ENCODE measurements at regions not wholly inside any gene's neighbourhood (a gene's known extent, or its start where the extent isn't known, plus 50 kb on each side); places are given as distances from the start of the nearest gene placed in this dataset.

DNA sequence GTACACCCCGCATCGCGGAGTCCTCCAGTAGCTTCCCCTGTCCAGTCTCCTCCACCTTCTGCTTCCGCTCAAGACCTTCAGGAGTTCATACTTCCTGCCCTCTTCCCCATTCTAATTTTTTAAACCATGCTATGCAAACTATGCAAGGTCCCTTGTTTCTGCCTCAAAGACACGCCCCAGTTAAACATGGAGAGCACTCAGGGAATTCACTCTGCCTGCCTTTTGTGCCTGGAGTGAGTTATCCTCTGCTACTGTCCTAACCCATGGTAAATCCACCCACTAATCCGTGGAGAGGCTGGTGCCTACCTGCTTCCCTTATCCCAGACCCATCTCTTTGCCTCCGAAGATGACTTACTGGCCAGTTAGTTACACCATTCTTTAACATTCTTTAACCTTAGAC is 473.7 kb upstream of the JARID2 start:
- BruUV-seq (replicated peaks) = no TSS peak
- no peaks in the 10 kb centered on the region for H3K9me3 ChIP-seq
- H3K4me1 Mint-ChIP-seq (ENCODE audit: low read depth, unreplicated experiment) = peaks cover 20% of the 10 kb centered on the region
- H3K27ac Mint-ChIP-seq (ENCODE audit: unreplicated experiment) = peak overlapping the region; percentile 83
- intact Hi-C loops (cut with micrococcal nuclease; ENCODE audit: unreplicated experiment) = no loop called here
- H3K4me1 ChIP-seq = peaks cover 6% of the 10 kb centered on the region
- peaks cover 7% of the 10 kb centered on the region for H3K36me3 Mint-ChIP-seq (ENCODE audit: insufficient read depth, unreplicated experiment)
- no peak overlapping the region for H3K4me3 ChIP-seq (ENCODE audit: low read depth, low read length)
- no peaks in the 10 kb centered on the region for H3K9me3 Mint-ChIP-seq (ENCODE audit: unreplicated experiment)
- H3K4me3 Mint-ChIP-seq (ENCODE audit: unreplicated experiment) = peak overlapping the region; percentile 30
- H3K27me3 Mint-ChIP-seq (ENCODE audit: insufficient read depth, unreplicated experiment) = no peaks in the 10 kb centered on the region
- DNase-seq = no peak
- TF ChIP-seq, protein P1, sequence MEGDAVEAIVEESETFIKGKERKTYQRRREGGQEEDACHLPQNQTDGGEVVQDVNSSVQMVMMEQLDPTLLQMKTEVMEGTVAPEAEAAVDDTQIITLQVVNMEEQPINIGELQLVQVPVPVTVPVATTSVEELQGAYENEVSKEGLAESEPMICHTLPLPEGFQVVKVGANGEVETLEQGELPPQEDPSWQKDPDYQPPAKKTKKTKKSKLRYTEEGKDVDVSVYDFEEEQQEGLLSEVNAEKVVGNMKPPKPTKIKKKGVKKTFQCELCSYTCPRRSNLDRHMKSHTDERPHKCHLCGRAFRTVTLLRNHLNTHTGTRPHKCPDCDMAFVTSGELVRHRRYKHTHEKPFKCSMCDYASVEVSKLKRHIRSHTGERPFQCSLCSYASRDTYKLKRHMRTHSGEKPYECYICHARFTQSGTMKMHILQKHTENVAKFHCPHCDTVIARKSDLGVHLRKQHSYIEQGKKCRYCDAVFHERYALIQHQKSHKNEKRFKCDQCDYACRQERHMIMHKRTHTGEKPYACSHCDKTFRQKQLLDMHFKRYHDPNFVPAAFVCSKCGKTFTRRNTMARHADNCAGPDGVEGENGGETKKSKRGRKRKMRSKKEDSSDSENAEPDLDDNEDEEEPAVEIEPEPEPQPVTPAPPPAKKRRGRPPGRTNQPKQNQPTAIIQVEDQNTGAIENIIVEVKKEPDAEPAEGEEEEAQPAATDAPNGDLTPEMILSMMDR (IDR thresholded peaks at IDR 0.05; ENCODE audit: insufficient read depth in 1 of 2, low read depth in 1 of 2, low read length in 1 of 2, severe bottlenecking in 1 of 2, unreplicated experiment in 1 of 2) = no peak
- no peaks in the 10 kb centered on the region for H3K36me3 ChIP-seq (ENCODE audit: control insufficient read depth, insufficient read depth, low read length)
- POLR2A ChIA-PET = no interaction called here
- CTCF ChIA-PET = no interaction called here
- no peaks in the 10 kb centered on the region for H3K27me3 ChIP-seq (replicated peaks; ENCODE audit: control insufficient read depth, insufficient read depth, low read length)

DNA sequence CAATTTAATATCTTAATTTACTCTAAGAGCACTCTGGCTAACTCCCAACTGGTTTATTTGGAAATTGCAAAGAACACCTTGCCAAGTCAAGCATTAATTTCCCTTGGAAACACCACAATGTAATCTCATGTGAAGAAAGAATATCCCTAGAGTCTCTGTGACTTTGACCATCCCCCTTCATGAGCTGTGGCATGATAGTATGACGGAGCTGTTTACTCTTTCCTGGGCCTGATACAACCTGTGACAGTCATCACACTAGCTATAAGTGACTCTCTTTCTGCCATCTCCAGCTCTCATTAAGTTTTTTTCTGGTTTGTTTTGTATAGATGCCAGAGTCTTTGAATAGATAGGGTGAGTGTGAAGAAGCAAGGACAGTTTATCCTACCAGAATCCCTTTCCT is 470.3 kb upstream of the JARID2 start:
- BruUV-seq (replicated peaks) = no TSS peak
- H3K27ac Mint-ChIP-seq (ENCODE audit: unreplicated experiment) = no peak overlapping the region
- H3K4me1 Mint-ChIP-seq (ENCODE audit: low read depth, unreplicated experiment) = peaks cover 26% of the 10 kb centered on the region
- no peak overlapping the region for H3K4me3 ChIP-seq (ENCODE audit: low read depth, low read length)
- no peak overlapping the region for H3K4me3 Mint-ChIP-seq (ENCODE audit: unreplicated experiment)
- H3K9me3 ChIP-seq = no peaks in the 10 kb centered on the region
- TF ChIP-seq, protein P1 (IDR thresholded peaks at IDR 0.05; ENCODE audit: insufficient read depth in 1 of 2, low read depth in 1 of 2, low read length in 1 of 2, severe bottlenecking in 1 of 2, unreplicated experiment in 1 of 2) = no peak
- H3K36me3 ChIP-seq (ENCODE audit: control insufficient read depth, insufficient read depth, low read length) = no peaks in the 10 kb centered on the region
- ChIA-PET POLR2A (no interaction called here), CTCF (no interaction called here)
- no peaks in the 10 kb centered on the region for H3K9me3 Mint-ChIP-seq (ENCODE audit: unreplicated experiment)
- no peak for DNase-seq
- intact Hi-C loops (cut with micrococcal nuclease; ENCODE audit: unreplicated experiment) = no loop called here
- H3K36me3 Mint-ChIP-seq (ENCODE audit: insufficient read depth, unreplicated experiment) = peaks cover 7% of the 10 kb centered on the region
- no peaks in the 10 kb centered on the region for H3K27me3 Mint-ChIP-seq (ENCODE audit: insufficient read depth, unreplicated experiment)
- H3K4me1 ChIP-seq = peaks cover 6% of the 10 kb centered on the region
- H3K27me3 ChIP-seq (replicated peaks; ENCODE audit: control insufficient read depth, insufficient read depth, low read length) = no peaks in the 10 kb centered on the region

DNA sequence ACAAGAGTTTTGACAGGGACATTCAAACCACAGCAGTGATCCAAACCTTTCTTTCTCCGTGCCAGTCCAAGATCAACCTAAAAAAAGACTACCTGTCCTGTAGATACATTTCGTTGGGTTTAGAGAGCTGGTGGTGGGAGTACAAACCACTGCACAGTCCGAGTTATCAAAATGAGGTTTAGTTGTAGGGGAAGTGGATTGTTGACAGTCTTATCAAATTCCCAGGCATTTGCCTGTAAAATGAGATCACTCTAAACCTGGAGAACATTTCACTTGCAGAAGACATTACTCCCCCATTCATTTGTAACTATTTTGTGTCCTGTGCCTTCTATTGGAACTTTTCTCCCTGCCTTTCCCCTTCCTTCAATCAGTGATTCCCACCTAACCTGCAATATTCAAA is 469.6 kb upstream of the JARID2 start:
- CTCF ChIA-PET = no interaction called here
- Histone ChIP-seq H3K27me3 (replicated peaks; ENCODE audit: control insufficient read depth, insufficient read depth, low read length) (no peaks in the 10 kb centered on the region), H3K9me3 (no peaks in the 10 kb centered on the region), H3K36me3 (ENCODE audit: control insufficient read depth, insufficient read depth, low read length) (no peaks in the 10 kb centered on the region), H3K4me3 (ENCODE audit: low read depth, low read length) (no peak overlapping the region), H3K4me1 (peaks cover 6% of the 10 kb centered on the region)
- H3K4me3 Mint-ChIP-seq (ENCODE audit: unreplicated experiment) = no peak overlapping the region
- no peaks in the 10 kb centered on the region for H3K27me3 Mint-ChIP-seq (ENCODE audit: insufficient read depth, unreplicated experiment)
- peaks cover 22% of the 10 kb centered on the region for H3K4me1 Mint-ChIP-seq (ENCODE audit: low read depth, unreplicated experiment)
- POLR2A ChIA-PET = no interaction called here
- H3K36me3 Mint-ChIP-seq (ENCODE audit: insufficient read depth, unreplicated experiment) = peaks cover 7% of the 10 kb centered on the region
- no peak for DNase-seq
- no peak overlapping the region for H3K27ac Mint-ChIP-seq (ENCODE audit: unreplicated experiment)
- no TSS peak for BruUV-seq (replicated peaks)
- intact Hi-C loops (cut with micrococcal nuclease; ENCODE audit: unreplicated experiment) = no loop called here
- no peaks in the 10 kb centered on the region for H3K9me3 Mint-ChIP-seq (ENCODE audit: unreplicated experiment)
- TF ChIP-seq, protein P1 (IDR thresholded peaks at IDR 0.05; ENCODE audit: insufficient read depth in 1 of 2, low read depth in 1 of 2, low read length in 1 of 2, severe bottlenecking in 1 of 2, unreplicated experiment in 1 of 2) = no peak

Measured in Caco-2 (cell line).